WERI-Rb-1 (cell line): ENCODE measurements at regions not wholly inside any gene's neighbourhood (a gene's known extent, or its start where the extent isn't known, plus 50 kb on each side); places are given as distances from the start of the nearest gene placed in this dataset.

Source experiments
- DNase-seq: peaks from one replicate; pipeline ENCODE4 v3.0.0-alpha.2; 2020
- H3K27ac ChIP-seq: fragments of 250-450 bp; sonication (Bioruptor Pico); 2 replicates; pipeline ENCODE4 v1.5.1; 2020; ENCODE audit warnings: mild to moderate bottlenecking, moderate library complexity
- H3K27me3 ChIP-seq: fragments of 250-450 bp; sonication (Bioruptor Pico); 2 replicates; pipeline ENCODE4 v1.5.1; 2021; ENCODE audit warnings: mild to moderate bottlenecking, low read depth, moderate library complexity; ENCODE audit not compliant: insufficient read depth, severe bottlenecking
- H3K36me3 ChIP-seq: fragments of 250-450 bp; sonication (Bioruptor Pico); 2 replicates; pipeline ENCODE4 v1.5.1; 2020; ENCODE audit warnings: mild to moderate bottlenecking, moderate library complexity
- H3K4me3 ChIP-seq: 2 replicates; pipeline ENCODE4 v1.5.1; 2011; ENCODE audit warnings: low read depth, mild to moderate bottlenecking, control low read depth, low read length
- H3K9me3 ChIP-seq: fragments of 250-450 bp; sonication (Bioruptor Pico); 2 replicates; pipeline ENCODE4 v1.5.1; 2021; ENCODE audit warnings: mild to moderate bottlenecking, moderate library complexity; ENCODE audit not compliant: severe bottlenecking
- TF ChIP-seq, protein P1 (sequence below): IDR thresholded peaks from 2 replicates; pipeline ENCODE4 v1.5.1; 2011; ENCODE audit warnings: low read depth, mild to moderate bottlenecking, control low read depth, inconsistent platforms, low read length

DNA sequence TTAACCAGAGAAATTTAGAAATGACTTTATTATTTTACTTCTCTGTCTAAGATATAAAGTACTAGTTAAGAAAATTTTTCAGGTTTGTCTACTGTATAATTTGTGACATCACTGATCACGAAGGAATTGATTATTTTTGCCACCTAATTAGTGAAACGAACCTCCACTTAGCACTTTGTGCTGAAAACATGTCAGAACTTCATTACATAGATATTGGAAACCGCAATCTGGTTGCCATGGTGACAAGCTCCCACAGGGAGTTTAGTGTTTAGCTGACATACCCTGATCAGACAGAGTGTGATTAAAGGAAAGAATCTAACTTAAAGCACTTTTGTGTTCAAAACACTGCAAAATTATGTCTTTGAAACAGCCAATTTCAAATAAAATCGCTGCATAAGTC lies 668.4 kb upstream of the CCNG1 start:
- Histone ChIP-seq H3K4me3 (no peak overlapping the region), H3K9me3 (no peaks in the 10 kb centered on the region), H3K27me3 (peaks cover 58% of the 10 kb centered on the region), H3K27ac (no peak overlapping the region), H3K36me3 (no peaks in the 10 kb centered on the region)
- DNase-seq, result no peak
- TF ChIP-seq, protein P1, sequence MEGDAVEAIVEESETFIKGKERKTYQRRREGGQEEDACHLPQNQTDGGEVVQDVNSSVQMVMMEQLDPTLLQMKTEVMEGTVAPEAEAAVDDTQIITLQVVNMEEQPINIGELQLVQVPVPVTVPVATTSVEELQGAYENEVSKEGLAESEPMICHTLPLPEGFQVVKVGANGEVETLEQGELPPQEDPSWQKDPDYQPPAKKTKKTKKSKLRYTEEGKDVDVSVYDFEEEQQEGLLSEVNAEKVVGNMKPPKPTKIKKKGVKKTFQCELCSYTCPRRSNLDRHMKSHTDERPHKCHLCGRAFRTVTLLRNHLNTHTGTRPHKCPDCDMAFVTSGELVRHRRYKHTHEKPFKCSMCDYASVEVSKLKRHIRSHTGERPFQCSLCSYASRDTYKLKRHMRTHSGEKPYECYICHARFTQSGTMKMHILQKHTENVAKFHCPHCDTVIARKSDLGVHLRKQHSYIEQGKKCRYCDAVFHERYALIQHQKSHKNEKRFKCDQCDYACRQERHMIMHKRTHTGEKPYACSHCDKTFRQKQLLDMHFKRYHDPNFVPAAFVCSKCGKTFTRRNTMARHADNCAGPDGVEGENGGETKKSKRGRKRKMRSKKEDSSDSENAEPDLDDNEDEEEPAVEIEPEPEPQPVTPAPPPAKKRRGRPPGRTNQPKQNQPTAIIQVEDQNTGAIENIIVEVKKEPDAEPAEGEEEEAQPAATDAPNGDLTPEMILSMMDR, result no peak

DNA sequence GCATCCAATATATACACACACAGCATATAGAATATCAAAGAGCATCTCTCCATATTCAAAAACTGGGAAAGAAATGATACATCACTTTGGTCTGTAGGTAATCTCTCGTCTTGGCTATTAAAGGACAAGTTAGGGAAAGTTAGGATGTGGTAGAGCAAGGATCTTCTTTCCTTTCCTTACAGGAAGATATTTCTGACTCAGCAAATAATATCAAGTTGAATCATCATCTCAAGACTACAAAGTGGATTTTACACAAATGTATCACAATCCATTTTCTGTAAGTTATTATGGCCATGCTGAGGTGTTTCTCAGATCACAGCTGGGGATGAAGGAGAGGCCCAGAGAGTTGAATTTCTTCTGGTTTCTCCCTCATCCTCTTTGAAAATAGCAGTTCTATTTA lies 651.7 kb upstream of the CCNG1 start:
- TF ChIP-seq, protein P1, result no peak
- peaks cover 15% of the 10 kb centered on the region for H3K27me3 ChIP-seq
- H3K36me3 ChIP-seq, result no peaks in the 10 kb centered on the region
- no peaks in the 10 kb centered on the region for H3K9me3 ChIP-seq
- no peak overlapping the region for H3K27ac ChIP-seq
- no peak overlapping the region for H3K4me3 ChIP-seq
- no peak for DNase-seq

DNA sequence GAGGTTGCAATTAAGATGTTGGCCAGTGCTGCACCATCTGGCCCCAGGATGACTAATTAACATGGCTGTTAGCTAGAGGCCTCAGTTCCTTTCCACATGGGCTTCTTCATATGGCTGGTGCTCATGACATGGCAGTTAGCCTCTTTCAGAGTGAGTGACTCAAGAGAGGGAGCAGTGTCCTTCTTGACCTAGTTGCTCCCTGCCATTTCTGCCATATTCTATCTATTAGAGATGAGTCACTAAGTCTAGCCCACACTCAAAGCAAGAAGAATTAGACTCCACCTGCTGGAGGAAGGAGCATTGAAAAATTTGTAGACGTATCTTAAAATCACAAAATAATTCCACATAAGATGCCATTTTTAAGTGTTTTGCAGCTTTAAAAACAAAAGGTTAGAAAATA lies 651.2 kb upstream of the CCNG1 start:
- H3K36me3 ChIP-seq, result no peaks in the 10 kb centered on the region
- H3K27ac ChIP-seq, result no peak overlapping the region
- no peaks in the 10 kb centered on the region for H3K9me3 ChIP-seq
- TF ChIP-seq, protein P1, result no peak
- no peak overlapping the region for H3K4me3 ChIP-seq
- DNase-seq, result no peak
- H3K27me3 ChIP-seq, result peaks cover 15% of the 10 kb centered on the region

DNA sequence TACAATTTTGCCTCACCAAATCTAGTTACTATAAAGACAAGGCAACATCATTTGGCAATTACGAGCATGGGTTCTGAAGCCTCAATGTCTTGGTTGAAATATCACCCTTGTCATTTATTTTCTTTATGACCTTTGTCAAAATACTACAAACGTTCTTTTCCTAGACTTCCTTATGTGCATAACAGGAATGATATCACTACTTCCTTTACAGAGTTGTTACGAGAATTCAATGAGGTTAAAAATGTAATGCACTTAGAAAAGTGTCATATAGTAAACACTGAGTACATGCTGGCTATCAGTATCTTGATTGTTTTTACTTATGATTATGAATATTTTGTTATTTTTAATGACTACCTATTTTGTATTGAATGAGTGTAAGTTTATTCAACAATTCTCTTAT lies 640.9 kb upstream of the CCNG1 start:
- H3K4me3 ChIP-seq, result no peak overlapping the region
- no peaks in the 10 kb centered on the region for H3K36me3 ChIP-seq
- H3K27ac ChIP-seq, result no peak overlapping the region
- TF ChIP-seq, protein P1, result no peak
- no peaks in the 10 kb centered on the region for H3K9me3 ChIP-seq
- H3K27me3 ChIP-seq, result peaks cover 30% of the 10 kb centered on the region
- no peak for DNase-seq

DNA sequence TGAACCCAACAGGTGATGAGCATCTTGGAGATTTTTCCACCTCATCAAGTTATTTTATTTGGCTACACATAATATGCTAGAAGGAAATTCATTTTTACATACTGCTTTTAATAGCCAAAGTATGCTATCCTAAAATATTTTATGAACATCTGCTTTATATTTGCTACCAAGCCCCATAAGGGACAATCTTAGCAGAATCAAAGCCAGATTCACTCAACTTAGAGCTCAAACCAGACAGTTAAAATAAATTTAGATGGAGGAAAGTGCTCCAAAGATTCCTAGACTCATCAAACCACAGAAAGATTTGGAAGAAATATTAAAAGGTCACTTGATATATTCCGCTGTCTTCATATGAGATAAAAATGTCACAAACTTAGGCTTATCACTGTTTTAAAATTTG lies 637.1 kb upstream of the CCNG1 start:
- TF ChIP-seq, protein P1, result no peak
- H3K27ac ChIP-seq, result no peak overlapping the region

DNA sequence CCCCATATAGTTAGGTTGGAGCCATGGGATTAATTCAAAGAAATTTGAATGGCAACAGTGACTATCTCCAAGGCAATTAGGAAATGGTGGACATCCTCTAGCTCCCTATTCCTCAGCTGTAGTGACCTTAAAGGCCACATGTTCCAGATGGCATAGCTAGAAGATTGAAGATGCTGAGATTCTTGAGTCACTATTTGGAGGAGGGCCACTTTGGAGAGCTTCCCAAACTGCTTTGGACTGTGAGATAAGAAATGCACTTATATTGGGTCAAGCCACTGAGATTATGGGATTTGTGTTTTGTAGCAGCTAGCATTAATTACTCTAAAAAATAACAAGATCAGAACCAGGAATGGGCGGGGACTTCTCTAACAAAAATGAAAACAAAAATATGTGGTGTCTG lies 636.2 kb upstream of the CCNG1 start:
- H3K9me3 ChIP-seq, result no peaks in the 10 kb centered on the region
- DNase-seq, result no peak
- TF ChIP-seq, protein P1, result no peak
- H3K36me3 ChIP-seq, result no peaks in the 10 kb centered on the region
- no peak overlapping the region for H3K27ac ChIP-seq
- no peak overlapping the region for H3K4me3 ChIP-seq
- H3K27me3 ChIP-seq, result peaks cover 14% of the 10 kb centered on the region

More for the DNA sequence above, 637.1 kb upstream of the CCNG1 start:
- H3K4me3 ChIP-seq, result no peak overlapping the region
- peaks cover 14% of the 10 kb centered on the region for H3K27me3 ChIP-seq
- no peaks in the 10 kb centered on the region for H3K36me3 ChIP-seq
- H3K9me3 ChIP-seq, result no peaks in the 10 kb centered on the region
- no peak for DNase-seq
